Hindlimb muscle (tissue), 1 donor: ENCODE measurements at regions not wholly inside any gene's neighbourhood (a gene's known extent, or its start where the extent isn't known, plus 50 kb on each side); places are given as distances from the start of the nearest gene placed in this dataset.

ENCODE experiments used
- DNase-seq: peaks from one replicate; pipeline ENCODE4 v3.0.0-alpha.2; 2013

DNA sequence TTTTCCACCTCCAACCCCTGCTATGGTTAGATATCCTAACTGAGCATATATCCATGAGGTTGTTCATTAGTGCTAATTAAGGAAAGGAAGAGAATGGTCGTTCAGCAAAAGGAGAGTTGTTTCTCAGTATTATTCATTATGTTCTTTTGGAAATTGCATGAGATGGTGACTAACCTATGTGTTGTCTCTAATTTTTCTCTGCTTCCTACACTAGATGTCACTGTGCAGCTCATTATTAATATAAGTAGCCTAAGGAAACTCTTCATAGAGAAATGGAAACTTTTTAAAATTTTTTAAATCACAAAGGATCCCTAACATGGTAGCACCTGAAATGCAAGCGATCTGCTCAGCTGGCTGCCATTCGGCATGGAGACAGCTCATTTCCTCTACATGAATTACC, 67.7 kb upstream of the FAM9A start:
- no peak for DNase-seq

DNA sequence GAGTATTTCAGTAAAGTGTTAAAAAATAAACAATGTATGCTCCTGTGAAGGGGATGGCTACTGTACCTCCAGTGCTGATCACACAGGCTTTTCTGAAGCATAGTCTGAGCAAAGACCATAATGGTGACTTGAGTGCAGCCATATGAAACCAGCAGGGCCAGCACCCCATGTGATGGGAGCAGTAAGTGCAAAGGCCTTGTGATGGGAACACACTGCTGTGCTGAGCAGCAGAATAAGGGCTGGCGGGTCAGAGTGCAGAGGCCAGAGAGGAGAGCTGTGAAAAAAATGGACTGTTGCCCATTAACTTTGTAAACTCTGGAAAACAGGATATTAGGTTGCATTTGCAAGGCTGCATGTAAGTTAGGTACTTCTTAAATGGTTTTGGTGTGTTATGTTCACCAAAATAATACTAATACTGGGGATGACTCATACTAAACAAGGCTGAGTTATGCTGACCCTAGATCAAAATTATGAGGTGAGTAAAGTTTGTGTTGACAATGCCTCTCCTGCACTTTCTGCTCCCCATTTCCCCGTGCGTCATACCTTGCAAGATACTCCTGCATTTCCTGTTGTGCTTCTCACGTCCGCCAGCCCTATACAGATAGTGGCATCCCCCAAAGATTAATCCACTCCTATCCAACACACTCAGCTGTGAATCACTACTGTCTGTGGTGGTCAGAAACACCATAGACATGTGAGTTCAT, 67.0 kb upstream of the FAM9A start:
- DNase-seq: no peak

DNA sequence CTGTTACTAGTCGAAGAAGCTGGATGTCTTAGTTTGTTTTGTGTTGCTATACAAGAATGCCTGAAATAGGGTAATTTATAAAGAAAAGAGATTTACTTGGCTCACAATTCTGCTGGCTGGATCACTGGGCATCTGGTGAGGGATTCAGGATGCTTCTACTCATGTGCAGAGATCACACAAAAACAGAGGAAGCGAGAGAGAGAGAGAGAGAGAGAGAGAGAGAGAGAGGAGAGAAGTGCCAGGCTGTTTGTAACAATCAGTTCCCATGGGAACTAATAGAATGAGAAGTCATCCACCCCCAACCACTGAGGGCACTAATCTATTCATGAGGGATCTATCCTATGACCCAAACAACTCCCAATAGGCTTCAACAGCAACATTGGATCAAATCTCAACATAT, 66.2 kb upstream of the FAM9A start:
- no peak for DNase-seq

GRCh38 chrX:8864161-8864560, 63.0 kb upstream of the FAM9A start:
- no peak for DNase-seq

DNA sequence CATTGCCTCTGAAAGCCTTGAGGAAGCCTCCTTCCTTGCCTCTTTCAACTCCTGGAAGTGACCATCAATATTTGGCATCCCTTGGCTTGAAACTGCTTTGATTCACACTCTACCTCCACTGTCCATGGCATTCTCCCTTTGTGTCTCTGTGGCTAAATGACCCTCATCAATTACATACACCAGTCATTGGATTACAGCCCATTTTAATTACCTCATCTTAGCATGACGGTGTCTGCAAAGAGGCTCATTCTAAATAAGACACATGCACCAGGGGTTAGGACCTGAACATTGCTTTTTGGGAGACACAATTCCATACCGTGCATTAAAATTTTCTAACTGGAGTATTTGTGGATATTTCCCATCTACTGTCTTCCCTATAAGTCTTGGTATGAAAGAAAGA, 60.7 kb upstream of the FAM9A start:
- no peak for DNase-seq

- no peak for DNase-seq
Measured at GRCh38 chrX:8851231-8851886, 50.2 kb upstream of the FAM9A start.
